RWPE1 (cell line): ENCODE measurements at regions not wholly inside any gene's neighbourhood (a gene's known extent, or its start where the extent isn't known, plus 50 kb on each side); places are given as distances from the start of the nearest gene placed in this dataset.

Experiments
- CTCF ChIA-PET: fragments of 350-600 bp; sonication (Branson Sonifier 250); formaldehyde crosslinking; extraction: SDS; loops from one replicate; lab custom pipeline; 2021; lab: Yijun Ruan, JAX
- POLR2A ChIA-PET: fragments of 400-600 bp; formaldehyde crosslinking; extraction: SDS; loops from one replicate; lab custom pipeline; 2020; ENCODE audit warnings: antibody characterized with exemption; ENCODE audit not compliant: low non-redundant PET; lab: Yijun Ruan, JAX
- DNase-seq: peaks from one replicate; pipeline ENCODE4 v3.0.0; 2012; ENCODE audit warnings: low spot score
- H3K27ac ChIP-seq: fragments of 450-650 bp; 2 replicates; pipeline ENCODE4 v1.5.1; 2017
- TF ChIP-seq, protein P1 (sequence below): fragments of 450-650 bp; conservative IDR thresholded peaks from 2 replicates; pipeline ENCODE4 v1.5.1; 2017; ENCODE audit warnings: low read depth, mild to moderate bottlenecking

DNA sequence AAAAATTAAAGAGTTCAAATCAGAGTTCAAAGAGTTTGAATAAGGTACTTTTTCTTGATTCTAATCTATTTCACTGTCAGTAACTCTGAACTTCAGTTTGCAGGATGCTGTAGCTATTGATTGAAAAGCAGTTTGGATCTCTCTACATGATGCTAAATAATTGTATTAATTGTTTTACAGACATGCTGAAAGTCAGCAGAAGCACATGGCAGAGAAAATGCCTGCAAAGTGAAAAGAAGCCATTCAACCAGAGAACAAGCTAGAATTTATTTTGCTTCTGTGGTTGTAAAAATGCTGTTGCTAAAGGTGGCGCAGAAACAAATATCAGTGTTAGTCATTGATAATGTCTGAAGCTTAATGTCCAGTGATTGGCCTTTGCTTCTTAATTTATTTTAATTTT, 92.1 kb upstream of the IL12A start:
- CTCF ChIA-PET: no interaction called here
- no peak for DNase-seq
- no peak overlapping the region for H3K27ac ChIP-seq
- TF ChIP-seq, protein P1, sequence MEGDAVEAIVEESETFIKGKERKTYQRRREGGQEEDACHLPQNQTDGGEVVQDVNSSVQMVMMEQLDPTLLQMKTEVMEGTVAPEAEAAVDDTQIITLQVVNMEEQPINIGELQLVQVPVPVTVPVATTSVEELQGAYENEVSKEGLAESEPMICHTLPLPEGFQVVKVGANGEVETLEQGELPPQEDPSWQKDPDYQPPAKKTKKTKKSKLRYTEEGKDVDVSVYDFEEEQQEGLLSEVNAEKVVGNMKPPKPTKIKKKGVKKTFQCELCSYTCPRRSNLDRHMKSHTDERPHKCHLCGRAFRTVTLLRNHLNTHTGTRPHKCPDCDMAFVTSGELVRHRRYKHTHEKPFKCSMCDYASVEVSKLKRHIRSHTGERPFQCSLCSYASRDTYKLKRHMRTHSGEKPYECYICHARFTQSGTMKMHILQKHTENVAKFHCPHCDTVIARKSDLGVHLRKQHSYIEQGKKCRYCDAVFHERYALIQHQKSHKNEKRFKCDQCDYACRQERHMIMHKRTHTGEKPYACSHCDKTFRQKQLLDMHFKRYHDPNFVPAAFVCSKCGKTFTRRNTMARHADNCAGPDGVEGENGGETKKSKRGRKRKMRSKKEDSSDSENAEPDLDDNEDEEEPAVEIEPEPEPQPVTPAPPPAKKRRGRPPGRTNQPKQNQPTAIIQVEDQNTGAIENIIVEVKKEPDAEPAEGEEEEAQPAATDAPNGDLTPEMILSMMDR: no peak
- POLR2A ChIA-PET: no interaction called here

DNA sequence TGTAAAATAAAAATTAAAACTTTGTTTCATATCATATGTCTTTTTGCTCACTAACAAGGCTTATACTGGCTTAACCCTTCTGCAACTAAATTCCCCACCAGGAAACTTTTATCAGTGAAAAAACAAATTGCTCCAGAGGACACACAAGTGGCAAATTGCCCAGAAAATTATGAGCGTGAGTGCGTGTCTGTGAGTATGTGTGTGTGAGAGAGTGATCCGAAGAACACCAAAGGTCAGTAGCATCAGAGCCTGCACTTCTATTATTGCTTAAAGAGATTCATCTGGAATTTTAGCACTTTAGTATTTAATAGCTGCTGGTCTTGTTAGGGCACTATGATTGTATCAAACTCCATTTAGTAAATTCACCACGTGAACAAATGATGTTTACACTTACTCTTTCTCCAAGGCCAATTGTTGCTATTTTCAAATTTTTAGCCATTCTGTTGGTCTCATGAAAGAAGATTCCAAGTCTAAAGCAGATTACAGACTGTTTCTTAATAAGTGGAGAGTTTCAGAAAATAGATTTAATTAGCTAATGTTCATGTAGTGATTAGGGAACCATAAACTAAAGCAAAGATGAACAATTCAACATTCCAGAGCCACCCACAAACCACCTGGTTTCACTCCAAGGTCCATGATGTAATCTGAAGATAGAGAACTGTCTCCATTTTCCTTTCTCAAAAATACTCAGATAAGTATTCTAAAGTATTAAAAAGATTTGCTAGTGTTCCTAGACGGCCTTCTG, 91.1 kb upstream of the IL12A start:
- CTCF ChIA-PET: interaction anchor here (0.7 kb wide), 1 partner anchor 1068 kb away, joined by 4 read pairs; no protein-coding TSS in a partner anchor
- POLR2A ChIA-PET: no interaction called here
- TF ChIP-seq, protein P1: no peak
- H3K27ac ChIP-seq: no peak overlapping the region
- DNase-seq: no peak

DNA sequence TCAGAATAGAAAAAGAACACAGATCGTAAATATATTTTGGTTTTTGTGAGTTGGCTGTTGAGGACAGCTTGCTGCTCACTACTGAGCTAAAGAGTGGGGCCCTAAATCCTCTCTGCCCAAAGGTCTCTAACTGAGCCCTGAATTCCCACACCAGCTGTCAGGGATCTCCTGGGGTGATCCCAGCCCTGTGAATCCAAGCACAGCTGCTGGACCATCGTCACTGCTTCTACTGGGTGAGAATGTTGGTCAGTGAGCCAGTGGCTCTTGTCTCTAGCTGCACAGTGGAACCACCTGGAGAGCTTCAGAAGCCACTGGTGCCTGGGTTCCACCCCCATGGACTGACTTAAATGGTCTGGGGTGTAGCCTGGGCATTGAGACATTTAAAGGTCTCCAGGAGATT, 90.5 kb upstream of the IL12A start:
- H3K27ac ChIP-seq: no peak overlapping the region
- DNase-seq: no peak
- POLR2A ChIA-PET: no interaction called here
- CTCF ChIA-PET: interaction anchor here (0.8 kb wide), 1 partner anchor 9 kb away, joined by 3 read pairs; no protein-coding TSS in a partner anchor
- TF ChIP-seq, protein P1: no peak

DNA sequence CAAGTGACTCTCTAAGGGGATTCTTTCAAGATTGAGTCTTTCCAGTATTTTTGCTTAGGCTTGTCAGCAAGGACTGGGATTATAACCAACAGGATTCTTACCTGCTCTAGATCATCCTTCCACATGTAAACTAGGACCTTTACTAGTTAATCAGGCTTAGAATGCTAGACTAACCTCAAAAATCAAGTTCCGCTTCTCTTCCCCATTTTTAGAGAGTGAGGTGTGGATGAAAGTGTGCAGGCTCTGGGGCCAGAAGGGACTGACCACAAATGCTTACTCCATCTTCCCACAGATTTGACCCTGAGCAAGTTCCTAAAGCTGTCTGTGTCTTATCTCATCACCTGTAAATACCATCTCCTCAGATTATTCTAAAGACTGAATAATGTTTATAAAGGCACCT, 89.5 kb upstream of the IL12A start:
- ChIA-PET CTCF (interaction anchor here (0.7 kb wide), 2 partner anchors 15 to 110 kb away, joined by 3 read pairs; no protein-coding TSS in a partner anchor), POLR2A (no interaction called here)
- TF ChIP-seq, protein P1: no peak
- H3K27ac ChIP-seq: no peak overlapping the region
- DNase-seq: no peak

DNA sequence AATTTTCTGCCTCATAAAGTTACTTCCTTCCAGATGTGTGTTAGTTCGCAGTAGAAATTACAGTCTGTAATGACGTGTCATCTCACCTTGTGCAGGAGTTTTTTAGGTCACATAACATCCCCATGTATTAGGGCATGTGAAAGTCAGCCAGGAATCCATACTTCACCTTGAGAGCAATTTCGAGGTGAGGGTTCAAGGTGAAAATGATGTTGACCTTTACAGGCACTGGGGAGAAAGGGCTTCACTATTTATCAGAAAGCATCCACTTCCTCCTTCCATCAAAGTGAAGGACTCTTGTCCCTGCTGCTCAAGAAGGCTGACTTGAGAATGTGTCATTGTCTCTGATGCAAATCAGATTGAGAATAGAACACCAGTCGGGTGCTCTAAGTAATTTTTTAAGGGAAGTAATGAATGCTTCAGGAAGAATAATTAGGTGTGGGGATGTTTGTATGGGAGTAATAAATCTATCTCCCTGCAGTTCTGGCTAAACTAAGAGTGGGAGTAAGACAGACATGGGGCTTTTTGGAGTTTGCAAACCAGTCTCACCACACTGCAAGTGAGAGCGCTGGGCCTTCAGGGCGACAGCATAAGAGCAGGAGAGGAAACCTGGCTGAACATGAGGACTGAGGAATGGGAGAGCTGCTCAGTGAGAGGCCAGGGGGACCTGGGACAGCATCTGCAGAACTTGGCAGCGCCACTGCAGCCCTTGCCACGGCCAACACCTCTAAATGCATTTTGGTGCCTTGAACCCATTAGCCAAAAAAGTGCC, 85.9 kb upstream of the IL12A start:
- TF ChIP-seq, protein P1: no peak
- no peak overlapping the region for H3K27ac ChIP-seq
- ChIA-PET POLR2A (no interaction called here), CTCF (interaction anchor here (0.6 to 0.7 kb wide), 2 partner anchors 15 to 104 kb away, joined by 3 to 4 read pairs; no protein-coding TSS in a partner anchor)
- DNase-seq: no peak

DNA sequence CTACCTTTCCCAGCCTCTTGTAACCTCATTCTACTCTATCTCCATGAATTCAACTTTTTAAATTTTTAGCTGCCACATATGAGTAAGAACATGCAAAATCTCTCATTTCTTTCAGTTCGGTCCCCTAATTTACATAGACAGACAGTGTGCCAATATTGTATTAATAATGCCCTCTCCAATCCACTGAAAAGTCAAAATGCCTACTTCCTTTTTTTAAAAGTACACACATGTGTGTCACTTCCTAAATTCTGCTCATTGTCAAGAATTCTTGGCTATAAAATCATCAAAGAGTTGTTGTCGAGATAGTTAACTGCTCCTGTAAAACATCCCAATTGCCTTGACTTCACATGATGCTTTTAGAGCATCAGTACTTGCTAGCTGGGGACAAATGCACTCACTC, 84.2 kb upstream of the IL12A start:
- POLR2A ChIA-PET: no interaction called here
- CTCF ChIA-PET: interaction anchor here (0.6 kb wide), 1 partner anchor 416 kb away, joined by 5 read pairs; no protein-coding TSS in a partner anchor
- TF ChIP-seq, protein P1: no peak
- H3K27ac ChIP-seq: no peak overlapping the region
- DNase-seq: no peak
